IPS-20b (cell line): ENCODE measurements at regions not wholly inside any gene's neighbourhood (a gene's known extent, or its start where the extent isn't known, plus 50 kb on each side); places are given as distances from the start of the nearest gene placed in this dataset.

Source experiments
- H3K27ac ChIP-seq: one replicate; pipeline ENCODE4 v1.5.1; 2013; ENCODE audit warnings: low read length
- H3K27me3 ChIP-seq: 2 replicates; pipeline ENCODE4 v1.6.1; 2013; ENCODE audit warnings: mild to moderate bottlenecking, low read length, inconsistent platforms; ENCODE audit not compliant: insufficient read depth
- H3K36me3 ChIP-seq: 2 replicates; pipeline ENCODE4 v1.6.1; 2013; ENCODE audit warnings: low read depth, mild to moderate bottlenecking, inconsistent platforms, low read length, moderate library complexity; ENCODE audit not compliant: insufficient read depth
- H3K4me1 ChIP-seq: 2 replicates; pipeline ENCODE4 v1.6.1; 2013; ENCODE audit warnings: mild to moderate bottlenecking, control low read depth, inconsistent platforms, low read length, moderate library complexity; ENCODE audit not compliant: insufficient read depth
- H3K4me3 ChIP-seq: 2 replicates; pipeline ENCODE4 v1.5.1; 2013; ENCODE audit warnings: mild to moderate bottlenecking, low read length, inconsistent platforms
- H3K9ac ChIP-seq: 2 replicates; pipeline ENCODE4 v1.6.1; 2013; ENCODE audit warnings: low read depth, mild to moderate bottlenecking, inconsistent platforms, low read length, moderate library complexity
- H3K9me3 ChIP-seq: 2 replicates; pipeline ENCODE4 v1.6.1; 2013; ENCODE audit warnings: mild to moderate bottlenecking, low read depth, low read length, inconsistent platforms; ENCODE audit not compliant: insufficient read depth

DNA sequence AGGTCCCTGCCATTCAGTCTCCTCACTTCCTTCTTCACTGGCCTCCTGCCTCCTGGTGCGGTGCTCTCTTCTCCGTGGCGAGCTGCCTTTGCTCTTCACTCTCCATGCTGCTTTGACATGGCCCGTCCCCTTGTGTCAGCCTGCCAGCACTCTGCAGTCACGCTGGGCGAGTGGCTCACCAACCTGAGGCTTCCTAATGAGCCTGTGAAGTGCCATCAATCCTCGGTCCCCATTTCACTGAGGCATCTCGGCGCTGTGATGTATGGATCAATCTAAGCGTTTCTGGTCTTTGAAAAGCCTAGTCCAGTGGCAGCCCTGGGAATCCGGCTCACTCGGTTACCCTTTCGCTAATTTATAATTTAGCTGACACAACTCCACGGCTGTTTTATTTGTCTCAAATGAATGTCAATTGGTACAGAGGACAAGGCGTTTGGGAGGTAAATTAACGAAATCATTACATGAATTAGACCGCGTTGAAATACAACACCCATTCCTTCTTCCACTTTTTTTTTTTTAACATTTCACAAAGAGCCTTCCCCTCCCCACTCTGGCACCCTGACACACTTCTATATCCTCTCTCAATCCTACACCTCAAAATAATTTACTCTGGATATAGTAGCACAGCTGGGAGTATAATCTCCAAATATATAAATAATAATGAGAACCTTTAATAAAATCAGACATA is 610.7 kb downstream of the TMEM114 start:
- H3K27ac ChIP-seq, result no peak overlapping the region
- no peak overlapping the region for H3K4me3 ChIP-seq
- H3K4me1 ChIP-seq, result no peaks in the 10 kb centered on the region
- no peaks in the 10 kb centered on the region for H3K36me3 ChIP-seq
- H3K9me3 ChIP-seq, result no peaks in the 10 kb centered on the region
- no peaks in the 10 kb centered on the region for H3K27me3 ChIP-seq
- H3K9ac ChIP-seq, result no peak overlapping the region

DNA sequence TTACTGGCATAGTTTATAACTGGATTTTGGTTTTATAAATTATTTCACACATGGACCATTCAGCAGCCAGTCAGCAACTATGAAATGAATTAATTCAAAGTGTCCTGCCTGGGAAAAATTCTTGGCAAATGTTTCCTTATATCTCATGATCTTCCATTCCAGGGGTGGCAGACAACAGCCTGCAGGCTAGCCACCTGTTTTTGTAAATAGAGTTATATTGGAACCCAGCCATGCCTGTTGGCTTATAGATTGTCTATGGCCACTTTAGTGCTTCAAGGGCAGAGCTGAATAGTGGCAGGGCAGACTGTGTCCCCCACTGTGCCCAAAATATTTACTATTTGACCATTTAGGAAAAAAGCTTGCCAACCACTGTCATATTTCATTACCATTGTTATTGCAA is 613.7 kb downstream of the TMEM114 start:
- Histone ChIP-seq H3K27ac (no peak overlapping the region), H3K4me1 (no peaks in the 10 kb centered on the region), H3K9me3 (no peaks in the 10 kb centered on the region), H3K36me3 (no peaks in the 10 kb centered on the region), H3K27me3 (no peaks in the 10 kb centered on the region), H3K4me3 (no peak overlapping the region), H3K9ac (no peak overlapping the region)

DNA sequence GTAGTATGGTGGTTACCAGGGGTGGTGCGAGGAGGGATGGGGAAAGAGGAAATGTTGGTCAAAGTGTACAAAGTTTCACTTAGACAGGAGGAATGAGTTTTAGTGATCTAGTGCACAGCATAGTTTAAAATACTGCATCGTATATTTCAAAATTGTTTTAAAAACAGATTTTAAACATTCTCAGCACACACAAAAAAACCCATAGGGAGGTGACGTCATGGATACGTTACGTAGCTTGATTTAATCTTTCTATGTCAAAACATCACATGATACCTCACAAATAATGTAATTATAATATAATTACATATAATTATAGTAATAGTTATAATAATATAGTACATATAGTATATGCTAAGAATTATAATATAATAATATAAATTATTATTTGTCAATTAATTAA is 614.2 kb downstream of the TMEM114 start:
- no peaks in the 10 kb centered on the region for H3K27me3 ChIP-seq
- no peaks in the 10 kb centered on the region for H3K9me3 ChIP-seq
- no peak overlapping the region for H3K27ac ChIP-seq
- H3K4me1 ChIP-seq, result no peaks in the 10 kb centered on the region
- no peak overlapping the region for H3K9ac ChIP-seq
- no peaks in the 10 kb centered on the region for H3K36me3 ChIP-seq
- H3K4me3 ChIP-seq, result no peak overlapping the region

DNA sequence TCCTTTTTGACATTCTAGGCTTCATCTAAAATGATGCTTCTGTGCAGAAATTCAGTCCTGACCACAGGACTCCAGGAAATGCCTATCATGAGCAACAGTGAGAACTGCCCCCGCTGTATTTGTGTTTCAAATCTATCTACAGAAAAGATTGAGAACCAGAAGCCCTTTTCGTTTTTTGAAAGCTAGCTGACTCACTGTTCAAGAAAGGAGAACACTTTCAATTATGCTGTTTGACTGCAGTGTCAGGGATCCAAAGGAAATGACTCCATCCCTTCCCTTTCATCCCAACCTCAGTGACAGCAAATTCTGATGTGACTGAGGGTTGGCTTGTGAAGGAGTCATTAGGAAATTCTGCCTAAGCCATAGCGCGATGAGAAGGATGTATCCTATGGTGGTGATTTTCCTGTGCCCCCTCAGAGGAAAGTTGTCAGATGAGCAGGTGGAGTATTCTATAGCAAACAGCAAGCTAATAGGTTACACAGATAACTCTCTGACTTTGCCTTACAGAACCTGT is 622.3 kb downstream of the TMEM114 start:
- Histone ChIP-seq H3K9me3 (no peaks in the 10 kb centered on the region), H3K36me3 (no peaks in the 10 kb centered on the region), H3K4me1 (no peaks in the 10 kb centered on the region), H3K9ac (no peak overlapping the region), H3K4me3 (no peak overlapping the region), H3K27ac (no peak overlapping the region), H3K27me3 (no peaks in the 10 kb centered on the region)

DNA sequence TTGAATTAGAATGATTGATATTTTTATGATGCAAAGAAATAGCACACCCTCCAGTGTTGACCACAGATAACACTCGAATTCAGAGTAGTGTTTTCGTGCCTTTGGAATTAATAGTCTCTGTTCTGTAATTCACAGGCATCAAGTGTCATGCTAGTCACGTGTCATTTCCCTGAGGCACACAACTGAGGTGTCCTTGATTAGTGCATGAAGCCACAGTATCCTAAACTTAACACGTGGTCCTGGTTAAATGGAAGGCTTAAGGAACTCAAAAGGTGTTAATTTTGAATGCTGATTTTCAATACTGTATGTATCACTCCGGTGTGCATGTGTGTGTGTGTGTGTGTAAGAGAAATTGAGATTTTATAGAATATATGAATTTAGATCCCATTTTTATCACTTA is 625.6 kb downstream of the TMEM114 start:
- no peaks in the 10 kb centered on the region for H3K9me3 ChIP-seq
- no peak overlapping the region for H3K9ac ChIP-seq
- H3K27ac ChIP-seq, result no peak overlapping the region
- H3K27me3 ChIP-seq, result no peaks in the 10 kb centered on the region
- H3K4me1 ChIP-seq, result no peaks in the 10 kb centered on the region
- H3K4me3 ChIP-seq, result no peak overlapping the region
- H3K36me3 ChIP-seq, result no peaks in the 10 kb centered on the region

DNA sequence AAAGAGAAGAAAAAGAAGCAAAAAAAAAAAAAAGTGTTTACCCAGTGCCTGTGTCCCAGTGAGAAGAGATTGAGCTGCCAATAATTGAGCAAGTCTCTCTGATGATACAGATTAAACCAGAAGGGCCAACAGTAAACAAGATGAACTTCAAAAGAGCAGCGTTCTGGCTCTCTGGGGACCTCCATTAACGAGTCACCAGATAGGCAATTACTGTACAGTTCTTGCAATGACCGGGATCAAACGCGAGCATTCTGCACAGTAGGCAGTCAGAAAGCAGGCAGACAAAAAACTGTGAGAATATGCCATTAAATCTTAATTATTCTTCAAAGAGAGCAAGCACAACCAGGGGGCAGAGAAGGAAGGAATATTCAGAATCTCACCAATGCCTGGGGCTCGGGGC is 626.1 kb downstream of the TMEM114 start:
- no peaks in the 10 kb centered on the region for H3K9me3 ChIP-seq
- H3K4me1 ChIP-seq, result no peaks in the 10 kb centered on the region
- no peak overlapping the region for H3K9ac ChIP-seq
- no peak overlapping the region for H3K27ac ChIP-seq
- no peak overlapping the region for H3K4me3 ChIP-seq
- no peaks in the 10 kb centered on the region for H3K27me3 ChIP-seq
- H3K36me3 ChIP-seq, result no peaks in the 10 kb centered on the region

DNA sequence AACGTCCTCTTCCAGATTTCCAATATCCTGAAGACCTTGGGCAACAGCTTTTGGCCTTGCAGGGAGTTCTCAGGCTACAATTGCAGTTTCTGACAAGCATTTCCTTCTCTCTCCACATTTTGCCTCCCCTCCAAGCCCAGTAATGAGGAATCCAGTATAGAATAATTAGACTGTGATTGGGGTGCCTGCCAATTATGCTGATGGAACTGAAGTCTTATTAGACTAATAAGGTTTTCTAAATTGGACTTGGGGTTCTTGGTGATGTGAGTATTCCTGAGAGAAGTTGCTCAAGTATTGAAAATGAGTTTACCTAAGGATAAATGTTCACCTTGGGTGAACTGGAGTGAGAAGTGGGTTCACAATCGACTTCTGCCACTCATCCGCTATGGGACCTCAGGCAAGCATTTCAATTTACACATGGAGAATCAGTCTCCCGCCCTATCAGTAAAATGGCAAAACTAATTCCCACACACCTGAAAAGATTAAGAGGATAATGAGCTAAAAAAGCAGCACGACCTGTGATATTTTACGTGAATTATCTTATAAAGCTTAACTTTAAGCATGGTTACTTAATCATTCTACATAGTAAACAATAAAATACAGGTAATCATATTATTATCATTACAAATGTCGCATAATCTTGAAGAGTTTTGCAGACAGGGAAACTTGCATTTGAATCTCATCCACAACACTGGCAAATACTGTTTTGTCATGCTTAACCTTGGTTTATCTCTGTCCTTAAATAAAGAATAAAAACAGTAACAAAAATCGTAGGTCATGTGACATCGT is 628.0 kb downstream of the TMEM114 start:
- Histone ChIP-seq H3K36me3 (no peaks in the 10 kb centered on the region), H3K9me3 (no peaks in the 10 kb centered on the region), H3K4me3 (no peak overlapping the region), H3K9ac (no peak overlapping the region), H3K4me1 (no peaks in the 10 kb centered on the region), H3K27me3 (no peaks in the 10 kb centered on the region), H3K27ac (no peak overlapping the region)

DNA sequence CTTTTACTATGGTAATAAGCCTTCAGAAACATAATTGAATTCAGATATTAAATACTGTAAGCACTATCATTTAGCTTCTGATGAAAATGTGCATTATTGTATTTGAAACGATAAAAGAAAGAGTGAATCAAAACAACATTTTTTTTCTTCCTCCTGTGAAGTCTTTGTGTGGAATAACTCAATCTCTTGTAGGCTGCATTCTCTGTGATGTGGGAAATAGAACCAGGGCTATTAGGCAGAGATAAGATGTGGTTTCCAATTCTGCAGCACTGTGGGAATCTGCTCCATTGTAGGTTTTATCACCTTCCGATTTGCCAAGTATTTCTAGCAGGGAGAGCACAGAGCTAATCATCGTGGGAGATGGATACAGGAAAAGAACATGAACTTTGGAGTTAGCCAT is 624.5 kb downstream of the RBFOX1 start:
- no peak overlapping the region for H3K9ac ChIP-seq
- H3K9me3 ChIP-seq, result no peaks in the 10 kb centered on the region
- H3K4me3 ChIP-seq, result no peak overlapping the region
- H3K36me3 ChIP-seq, result no peaks in the 10 kb centered on the region
- no peaks in the 10 kb centered on the region for H3K4me1 ChIP-seq
- no peaks in the 10 kb centered on the region for H3K27me3 ChIP-seq
- no peak overlapping the region for H3K27ac ChIP-seq

DNA sequence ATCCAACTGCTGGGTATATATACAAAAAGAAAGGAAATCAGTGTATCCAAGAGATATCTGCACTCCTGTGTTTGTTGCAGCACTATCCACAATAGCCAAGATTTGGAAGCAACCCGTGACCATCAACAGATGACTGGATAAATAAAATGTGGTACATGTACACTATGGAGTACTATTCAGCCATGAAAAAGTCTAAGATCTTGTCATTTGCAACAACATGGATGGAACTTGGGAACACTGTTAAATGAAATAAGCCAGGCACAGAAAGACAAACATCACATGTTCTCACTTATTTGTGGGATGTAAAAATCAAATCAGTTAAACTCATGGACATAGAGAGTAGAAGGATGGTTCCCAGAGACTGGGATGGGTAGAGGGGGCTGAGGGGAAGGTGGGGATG is 620.7 kb downstream of the RBFOX1 start:
- Histone ChIP-seq H3K9ac (no peak overlapping the region), H3K27ac (no peak overlapping the region), H3K27me3 (no peaks in the 10 kb centered on the region), H3K4me1 (no peaks in the 10 kb centered on the region), H3K9me3 (no peaks in the 10 kb centered on the region), H3K36me3 (no peaks in the 10 kb centered on the region), H3K4me3 (no peak overlapping the region)

DNA sequence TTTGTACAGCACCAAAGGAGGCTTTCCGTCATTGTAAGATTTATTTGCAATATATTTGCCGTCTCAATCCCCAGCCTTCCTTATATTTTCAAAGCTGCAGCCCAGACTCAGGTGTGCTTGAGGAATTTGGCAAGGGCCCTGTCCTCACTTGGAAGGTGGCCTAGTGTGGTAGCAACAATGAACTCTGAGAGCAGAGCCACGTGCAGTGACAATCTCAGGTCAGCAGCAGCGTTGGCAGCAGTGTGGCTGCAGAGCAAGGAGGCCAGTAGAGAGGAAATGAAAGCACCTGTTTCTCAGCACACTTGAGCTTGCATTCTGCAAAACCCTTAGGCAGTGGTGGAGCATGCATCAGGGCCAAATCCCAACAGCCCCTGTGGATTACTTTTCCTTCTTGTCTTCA is 613.5 kb downstream of the RBFOX1 start:
- Histone ChIP-seq H3K36me3 (no peaks in the 10 kb centered on the region), H3K27ac (no peak overlapping the region), H3K9me3 (no peaks in the 10 kb centered on the region), H3K27me3 (no peaks in the 10 kb centered on the region), H3K4me3 (no peak overlapping the region), H3K4me1 (no peaks in the 10 kb centered on the region), H3K9ac (no peak overlapping the region)

DNA sequence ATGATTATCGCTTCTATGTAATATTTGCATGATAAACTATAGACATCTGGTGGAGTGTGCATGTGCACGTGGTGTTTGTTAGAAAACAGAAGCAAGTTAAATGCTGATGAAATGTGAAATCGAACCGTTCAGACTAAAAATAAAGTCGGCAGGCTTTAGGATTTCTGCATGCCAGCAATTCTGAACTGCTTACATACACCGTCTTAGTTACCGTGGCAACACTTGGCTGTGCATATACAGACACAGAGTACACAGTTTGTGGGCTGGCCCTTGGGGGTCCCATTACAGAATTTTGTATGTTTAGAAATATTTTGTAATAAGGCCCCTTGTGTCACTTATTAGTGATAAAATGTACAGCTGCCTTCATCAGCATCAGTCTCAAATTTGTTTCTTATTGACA is 605.5 kb downstream of the RBFOX1 start:
- H3K4me3 ChIP-seq, result no peak overlapping the region
- no peaks in the 10 kb centered on the region for H3K9me3 ChIP-seq
- no peaks in the 10 kb centered on the region for H3K4me1 ChIP-seq
- no peaks in the 10 kb centered on the region for H3K36me3 ChIP-seq
- no peaks in the 10 kb centered on the region for H3K27me3 ChIP-seq
- H3K9ac ChIP-seq, result no peak overlapping the region
- H3K27ac ChIP-seq, result no peak overlapping the region

DNA sequence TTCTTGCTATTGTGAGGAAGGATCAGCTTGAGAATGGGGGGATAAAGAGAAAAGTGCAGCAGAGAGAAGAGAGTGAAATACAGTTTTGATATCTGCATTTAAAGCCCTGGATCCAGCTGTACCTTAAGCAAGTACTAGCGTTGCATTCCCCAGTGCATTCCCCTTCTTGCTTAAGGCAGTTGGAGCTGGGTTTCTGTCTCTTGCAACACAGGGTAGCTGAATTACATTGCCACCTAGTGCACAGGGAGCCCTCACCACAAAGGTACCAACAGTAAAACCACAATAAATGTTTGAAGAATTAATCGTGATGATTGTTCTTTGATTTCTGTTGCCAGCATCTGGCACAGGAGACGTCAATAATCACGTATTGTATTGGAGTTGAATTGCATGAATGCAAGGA is 588.7 kb downstream of the RBFOX1 start:
- Histone ChIP-seq H3K36me3 (no peaks in the 10 kb centered on the region), H3K27ac (no peak overlapping the region), H3K9ac (no peak overlapping the region), H3K27me3 (no peaks in the 10 kb centered on the region), H3K4me1 (no peaks in the 10 kb centered on the region), H3K9me3 (no peaks in the 10 kb centered on the region; the same call in 1 of the 2 replicates), H3K4me3 (no peak overlapping the region)
